ENCODE measurements at regions not wholly inside any gene's neighbourhood (a gene's known extent, or its start where the extent isn't known, plus 50 kb on each side); places are given as distances from the start of the nearest gene placed in this dataset.

DNA sequence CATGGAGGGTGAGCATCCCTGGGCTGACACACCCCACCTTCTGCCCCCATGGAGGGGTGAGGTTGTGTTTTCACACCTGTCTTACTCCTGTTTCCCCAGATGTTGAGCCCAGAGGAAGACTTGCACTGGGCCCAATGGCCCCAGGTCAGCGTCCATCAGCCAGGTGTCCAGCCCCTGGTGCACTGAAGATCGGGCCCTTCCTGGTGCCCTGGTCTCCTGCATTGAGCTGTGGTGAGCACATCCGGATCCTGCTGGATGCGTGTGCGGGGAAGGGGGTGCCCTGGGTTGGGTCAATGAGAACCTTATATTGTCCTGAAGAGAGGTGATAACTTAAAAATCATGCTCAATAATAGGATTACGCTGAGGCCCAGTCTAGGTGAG, 227.3 kb downstream of the SNRPN start:
- peaks cover 87% of the 10 kb centered on the region for H3K9me3 ChIP-seq (replicated peaks; ENCODE audit: control insufficient read depth, low read depth, low read length)
- no peaks in the 10 kb centered on the region for H3K36me3 ChIP-seq (ENCODE audit: control insufficient read depth, insufficient read depth, low read length)
- no peaks in the 10 kb centered on the region for H3K27me3 ChIP-seq (ENCODE audit: control insufficient read depth, insufficient read depth, low read length)
- no peak overlapping the region for H3K4me3 ChIP-seq (ENCODE audit: low read length)
- WGBS (ENCODE audit: insufficient coverage) = 91% methylated on average over 6 of the region's 6 CpGs
- no peak for DNase-seq
- H3K4me1 ChIP-seq (ENCODE audit: control insufficient read depth, insufficient read depth, low read length) = no peaks in the 10 kb centered on the region
- H3K27ac ChIP-seq (ENCODE audit: low read length) = no peak overlapping the region

DNA sequence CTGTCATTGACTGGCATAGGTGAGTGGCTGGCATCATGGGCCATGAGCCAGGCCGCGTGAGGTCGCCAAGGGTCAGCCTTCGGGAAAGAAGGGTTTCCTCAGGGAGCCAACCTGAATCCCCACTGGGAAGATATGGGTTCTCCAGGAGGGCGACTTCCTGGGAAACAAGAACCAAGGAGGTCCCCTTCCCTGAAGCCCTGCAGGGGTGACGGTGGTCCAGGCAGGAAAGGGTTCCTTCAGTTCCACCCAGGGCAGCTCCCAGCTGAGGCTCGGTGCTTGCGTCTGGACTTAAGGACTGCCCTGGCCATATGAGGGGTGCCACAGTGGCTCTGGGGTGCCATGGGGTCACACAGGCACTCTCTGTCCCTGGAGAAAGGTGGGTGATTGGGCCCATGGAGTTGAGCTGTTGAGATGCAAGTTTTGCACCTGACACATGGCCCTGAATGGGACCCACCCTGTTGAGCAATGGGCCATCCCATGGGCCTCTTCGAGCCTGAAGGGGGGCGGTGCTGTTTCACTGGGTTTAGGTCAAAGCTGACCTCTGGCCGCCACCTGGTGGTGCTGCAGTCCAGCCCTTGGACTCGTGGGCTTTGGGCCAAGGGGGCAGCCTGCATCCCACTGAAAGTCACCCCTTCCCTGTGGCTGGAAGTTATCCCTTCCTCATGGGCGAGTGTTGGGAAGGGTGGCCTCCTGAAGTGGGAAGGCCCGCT, 228.1 kb downstream of the SNRPN start:
- H3K27me3 ChIP-seq (ENCODE audit: control insufficient read depth, insufficient read depth, low read length) = no peaks in the 10 kb centered on the region
- no peak overlapping the region for H3K4me3 ChIP-seq (ENCODE audit: low read length)
- no peak overlapping the region for H3K27ac ChIP-seq (ENCODE audit: low read length)
- WGBS (ENCODE audit: insufficient coverage) = 84% methylated on average over 14 of the region's 14 CpGs
- peaks cover 86% of the 10 kb centered on the region for H3K9me3 ChIP-seq (replicated peaks; ENCODE audit: control insufficient read depth, low read depth, low read length)
- no peak for DNase-seq
- no peaks in the 10 kb centered on the region for H3K4me1 ChIP-seq (ENCODE audit: control insufficient read depth, insufficient read depth, low read length)
- H3K36me3 ChIP-seq (ENCODE audit: control insufficient read depth, insufficient read depth, low read length) = no peaks in the 10 kb centered on the region

DNA sequence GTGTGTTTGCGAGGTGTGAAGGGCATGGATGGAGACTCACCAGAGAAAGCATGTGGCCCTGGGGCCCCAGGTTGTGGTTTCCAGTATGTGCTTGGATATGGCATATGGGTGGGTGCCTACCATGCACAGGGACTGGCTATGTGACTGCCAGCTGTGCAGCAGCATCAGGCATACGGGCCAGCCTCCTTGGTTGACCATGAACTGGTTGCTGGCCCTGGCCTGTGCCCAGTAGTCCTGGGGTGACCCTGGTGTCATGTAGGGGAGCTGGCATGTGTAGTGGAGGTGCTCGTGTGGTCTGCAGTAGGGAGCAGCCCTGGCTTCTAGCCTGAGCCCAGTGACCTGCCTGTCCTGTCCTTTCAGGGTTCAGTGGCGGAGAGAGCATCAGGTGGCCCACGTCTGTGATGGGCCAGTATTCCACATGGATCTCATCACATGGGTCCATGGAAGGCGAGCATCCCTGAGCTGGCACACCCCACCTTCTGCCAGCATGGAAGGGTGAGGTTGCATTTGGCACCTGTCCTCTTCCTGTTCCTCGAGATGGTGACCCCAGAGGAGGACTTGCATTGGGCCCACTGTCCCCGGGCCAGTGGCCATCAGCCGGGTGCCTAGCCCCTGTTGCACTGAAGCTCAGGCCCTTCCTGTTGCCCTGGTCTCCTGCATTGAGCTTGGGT, 228.9 kb downstream of the SNRPN start:
- no peaks in the 10 kb centered on the region for H3K4me1 ChIP-seq (ENCODE audit: control insufficient read depth, insufficient read depth, low read length)
- peaks cover 84% of the 10 kb centered on the region for H3K9me3 ChIP-seq (replicated peaks; ENCODE audit: control insufficient read depth, low read depth, low read length)
- 77% methylated on average over 9 of the region's 9 CpGs for WGBS (ENCODE audit: insufficient coverage)
- no peaks in the 10 kb centered on the region for H3K36me3 ChIP-seq (ENCODE audit: control insufficient read depth, insufficient read depth, low read length)
- no peak overlapping the region for H3K4me3 ChIP-seq (ENCODE audit: low read length)
- DNase-seq = no peak
- H3K27me3 ChIP-seq (ENCODE audit: control insufficient read depth, insufficient read depth, low read length) = no peaks in the 10 kb centered on the region
- H3K27ac ChIP-seq (ENCODE audit: low read length) = no peak overlapping the region

DNA sequence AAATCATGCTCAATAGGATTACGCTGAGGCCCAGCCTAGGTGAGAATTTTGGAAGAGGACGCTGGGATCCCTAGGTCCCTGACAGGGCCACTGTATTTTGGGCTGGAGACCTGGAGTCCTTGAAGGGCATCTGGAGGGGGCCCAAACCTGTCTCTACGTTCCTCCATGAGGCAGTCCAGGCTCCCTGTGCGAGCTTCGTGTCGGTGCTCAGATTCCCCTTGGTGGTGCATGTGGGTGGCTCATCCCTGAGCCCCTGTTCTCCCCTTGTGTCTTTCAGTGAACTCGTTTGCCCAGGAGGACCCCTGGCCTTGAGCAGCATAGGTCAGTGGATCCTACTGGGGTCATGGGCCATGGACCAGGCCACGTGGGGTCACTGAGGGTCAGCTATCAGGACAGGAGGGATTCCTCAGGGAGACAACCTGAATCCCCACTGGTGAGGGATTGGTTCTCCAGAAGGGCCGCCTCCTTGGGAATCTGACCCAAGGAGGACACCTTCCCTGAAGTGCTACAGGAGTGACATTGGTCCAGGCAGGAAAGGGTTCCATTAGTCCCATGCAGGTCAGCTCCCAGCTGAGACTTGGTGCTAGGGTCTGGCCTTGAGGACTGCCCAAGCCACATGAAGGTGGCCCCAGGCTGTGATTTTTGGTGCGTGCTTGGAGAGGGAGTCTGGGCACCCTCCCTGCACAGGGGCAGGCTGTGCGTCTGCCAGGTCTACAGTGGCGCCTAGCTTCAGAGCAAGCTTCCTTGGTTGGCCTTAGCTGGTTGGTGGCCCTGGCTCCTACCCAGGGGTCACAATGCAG, 229.8 kb downstream of the SNRPN start:
- no peaks in the 10 kb centered on the region for H3K36me3 ChIP-seq (ENCODE audit: control insufficient read depth, insufficient read depth, low read length)
- H3K9me3 ChIP-seq (replicated peaks; ENCODE audit: control insufficient read depth, low read depth, low read length) = peaks cover 83% of the 10 kb centered on the region
- H3K27me3 ChIP-seq (ENCODE audit: control insufficient read depth, insufficient read depth, low read length) = no peaks in the 10 kb centered on the region
- DNase-seq = no peak
- no peak overlapping the region for H3K4me3 ChIP-seq (ENCODE audit: low read length)
- no peak overlapping the region for H3K27ac ChIP-seq (ENCODE audit: low read length)
- 90% methylated on average over 9 of the region's 12 CpGs for WGBS (ENCODE audit: insufficient coverage)
- no peaks in the 10 kb centered on the region for H3K4me1 ChIP-seq (ENCODE audit: control insufficient read depth, insufficient read depth, low read length)

DNA sequence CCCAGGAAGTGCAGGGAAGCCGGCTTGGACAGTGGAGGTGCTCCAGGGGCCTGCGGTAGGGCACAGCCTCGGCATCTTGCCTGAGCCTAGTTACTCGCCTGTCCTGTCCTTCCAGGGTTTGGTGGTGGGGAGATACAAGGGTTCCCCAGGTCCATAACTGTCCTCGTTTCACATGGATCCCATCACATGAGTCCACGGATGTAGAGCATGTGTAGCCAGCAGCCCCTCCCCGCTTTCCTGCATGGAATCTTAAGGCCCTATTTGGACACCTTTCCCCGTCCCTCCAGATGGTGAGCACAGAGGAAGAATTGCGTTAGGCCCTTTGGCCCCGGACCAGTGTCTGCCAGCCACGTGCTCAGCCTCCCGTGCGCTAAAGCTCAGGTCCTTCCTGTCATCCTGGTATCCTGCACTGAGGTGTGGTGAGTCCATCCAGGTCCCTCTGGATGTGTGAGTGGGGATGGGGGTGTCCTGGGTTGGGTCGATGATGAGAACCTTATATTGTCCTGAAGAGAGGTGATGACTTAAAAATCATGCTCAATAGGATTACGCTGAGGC, 230.4 kb downstream of the SNRPN start:
- Histone ChIP-seq H3K27ac (ENCODE audit: low read length) (no peak overlapping the region), H3K36me3 (ENCODE audit: control insufficient read depth, insufficient read depth, low read length) (no peaks in the 10 kb centered on the region), H3K4me3 (ENCODE audit: low read length) (no peak overlapping the region), H3K9me3 (replicated peaks; ENCODE audit: control insufficient read depth, low read depth, low read length) (peaks cover 82% of the 10 kb centered on the region), H3K4me1 (ENCODE audit: control insufficient read depth, insufficient read depth, low read length) (no peaks in the 10 kb centered on the region), H3K27me3 (ENCODE audit: control insufficient read depth, insufficient read depth, low read length) (no peaks in the 10 kb centered on the region)
- no peak for DNase-seq
- 87% methylated on average over 15 of the region's 15 CpGs for WGBS (ENCODE audit: insufficient coverage)

DNA sequence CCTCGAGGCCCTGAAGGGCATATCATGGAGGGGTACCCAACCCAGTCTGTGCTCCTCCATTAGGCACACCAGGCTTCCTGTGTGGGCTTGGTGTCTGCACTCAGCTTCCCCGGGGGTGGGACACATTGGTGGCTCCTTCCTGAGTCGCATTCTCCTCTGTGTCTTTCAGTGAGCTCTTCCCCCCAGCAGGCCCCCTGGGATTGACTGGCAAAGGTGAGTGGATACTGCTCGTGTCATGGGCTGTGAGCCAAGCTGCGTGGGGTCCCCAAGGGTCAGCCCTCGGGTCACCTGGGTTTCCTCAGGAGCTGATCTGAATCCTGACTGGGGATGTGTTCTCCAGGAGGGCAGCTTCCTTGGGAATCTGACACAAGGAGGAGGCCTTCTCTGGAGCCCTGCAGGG, 231.0 kb downstream of the SNRPN start:
- H3K27me3 ChIP-seq (ENCODE audit: control insufficient read depth, insufficient read depth, low read length) = no peaks in the 10 kb centered on the region
- no peak overlapping the region for H3K4me3 ChIP-seq (ENCODE audit: low read length)
- no peaks in the 10 kb centered on the region for H3K4me1 ChIP-seq (ENCODE audit: control insufficient read depth, insufficient read depth, low read length)
- H3K36me3 ChIP-seq (ENCODE audit: control insufficient read depth, insufficient read depth, low read length) = no peaks in the 10 kb centered on the region
- H3K9me3 ChIP-seq (replicated peaks; ENCODE audit: control insufficient read depth, low read depth, low read length) = peaks cover 84% of the 10 kb centered on the region
- no peak overlapping the region for H3K27ac ChIP-seq (ENCODE audit: low read length)
- no peak for DNase-seq
- 70% methylated on average over 5 of the region's 6 CpGs for WGBS (ENCODE audit: insufficient coverage)

DNA sequence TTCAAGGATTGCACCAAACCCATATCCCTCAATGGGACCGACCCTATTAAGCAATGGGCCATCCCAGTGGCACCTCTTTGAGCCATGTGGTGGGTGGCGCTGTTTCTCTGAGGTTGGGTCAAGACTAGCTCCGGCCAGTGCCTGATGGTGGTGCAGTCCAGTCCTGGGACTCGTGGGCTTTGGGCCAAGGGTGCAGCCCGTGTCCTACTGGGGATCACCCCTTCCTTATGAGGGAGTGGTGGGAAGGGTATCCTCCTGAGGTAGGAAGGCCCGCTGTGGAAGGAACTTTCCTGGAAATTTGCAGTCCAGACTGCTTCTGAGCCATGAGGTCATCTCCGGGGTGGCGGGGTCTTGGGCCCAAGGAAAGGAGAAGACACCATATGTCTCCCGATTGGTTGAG, 231.6 kb downstream of the SNRPN start:
- no peaks in the 10 kb centered on the region for H3K27me3 ChIP-seq (ENCODE audit: control insufficient read depth, insufficient read depth, low read length)
- no peaks in the 10 kb centered on the region for H3K4me1 ChIP-seq (ENCODE audit: control insufficient read depth, insufficient read depth, low read length)
- 94% methylated on average over 7 of the region's 9 CpGs for WGBS (ENCODE audit: insufficient coverage)
- H3K9me3 ChIP-seq (replicated peaks; ENCODE audit: control insufficient read depth, low read depth, low read length) = peaks cover 83% of the 10 kb centered on the region
- H3K36me3 ChIP-seq (ENCODE audit: control insufficient read depth, insufficient read depth, low read length) = no peaks in the 10 kb centered on the region
- H3K27ac ChIP-seq (ENCODE audit: low read length) = no peak overlapping the region
- DNase-seq = no peak
- no peak overlapping the region for H3K4me3 ChIP-seq (ENCODE audit: low read length)

DNA sequence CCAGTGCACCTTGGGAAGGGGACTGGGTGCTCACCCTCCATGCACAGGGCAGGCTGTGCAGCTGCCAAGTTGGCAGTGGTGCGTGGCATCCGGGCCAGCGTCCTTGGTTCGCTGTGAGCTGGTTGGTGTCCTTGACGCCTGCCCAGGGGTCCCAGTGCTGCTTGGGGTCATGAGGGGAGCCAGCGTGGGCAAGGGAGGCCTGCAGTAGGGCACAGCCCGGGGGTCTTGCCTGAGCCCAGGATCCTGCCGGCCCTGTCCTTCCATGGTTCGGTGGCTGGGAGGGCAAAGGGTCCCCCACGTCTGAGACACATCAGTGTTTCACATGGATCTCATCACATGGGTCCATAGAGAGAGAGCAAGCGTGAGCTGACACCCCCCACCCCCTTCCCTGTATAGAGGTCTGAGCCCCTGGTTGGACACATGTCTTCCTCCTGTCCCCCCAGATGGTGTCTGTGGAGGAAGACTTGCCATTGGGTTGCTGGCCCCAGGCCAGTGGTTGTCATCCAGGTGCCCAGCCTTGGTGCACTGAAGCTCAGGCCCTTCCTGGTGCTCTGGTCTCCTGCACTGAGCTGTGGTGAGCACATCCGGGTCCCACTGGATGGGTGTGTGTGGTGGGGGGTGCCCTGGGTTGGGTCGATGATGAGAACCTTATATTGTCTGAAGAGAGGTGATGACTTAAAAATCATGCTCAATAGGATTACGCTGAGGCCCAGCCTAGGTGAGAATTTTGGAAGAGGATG, 232.3 kb downstream of the SNRPN start:
- H3K9me3 ChIP-seq (replicated peaks; ENCODE audit: control insufficient read depth, low read depth, low read length) = peaks cover 83% of the 10 kb centered on the region
- H3K36me3 ChIP-seq (ENCODE audit: control insufficient read depth, insufficient read depth, low read length) = no peaks in the 10 kb centered on the region
- no peaks in the 10 kb centered on the region for H3K27me3 ChIP-seq (ENCODE audit: control insufficient read depth, insufficient read depth, low read length)
- no peak for DNase-seq
- no peak overlapping the region for H3K27ac ChIP-seq (ENCODE audit: low read length)
- H3K4me1 ChIP-seq (ENCODE audit: control insufficient read depth, insufficient read depth, low read length) = no peaks in the 10 kb centered on the region
- no peak overlapping the region for H3K4me3 ChIP-seq (ENCODE audit: low read length)
- 88% methylated on average over 12 of the region's 14 CpGs for WGBS (ENCODE audit: insufficient coverage)

DNA sequence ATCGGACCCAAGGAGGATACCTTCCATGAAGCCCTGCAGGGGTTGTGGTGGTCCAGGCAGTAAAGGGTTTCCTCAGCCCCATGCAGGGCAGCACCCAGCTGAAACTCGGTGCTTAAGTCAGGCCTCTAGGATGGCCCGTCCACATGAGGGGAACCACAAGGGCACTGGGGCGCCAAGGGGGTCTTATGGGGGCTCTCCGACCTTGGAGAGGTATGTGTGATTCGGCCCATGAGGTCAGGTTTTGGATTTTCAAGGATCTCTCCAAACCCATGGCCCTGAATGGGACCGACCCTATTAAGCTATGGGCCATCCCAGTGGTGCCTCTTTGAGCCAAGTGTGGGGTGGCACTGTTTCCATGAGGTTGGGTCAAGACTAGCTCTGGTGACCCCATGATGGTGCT, 233.3 kb downstream of the SNRPN start:
- Histone ChIP-seq H3K27me3 (ENCODE audit: control insufficient read depth, insufficient read depth, low read length) (no peaks in the 10 kb centered on the region), H3K9me3 (replicated peaks; ENCODE audit: control insufficient read depth, low read depth, low read length) (peaks cover 81% of the 10 kb centered on the region), H3K27ac (ENCODE audit: low read length) (no peak overlapping the region), H3K36me3 (ENCODE audit: control insufficient read depth, insufficient read depth, low read length) (no peaks in the 10 kb centered on the region), H3K4me1 (ENCODE audit: control insufficient read depth, insufficient read depth, low read length) (no peaks in the 10 kb centered on the region), H3K4me3 (ENCODE audit: low read length) (no peak overlapping the region)
- 80% methylated on average over 7 of the region's 7 CpGs for WGBS (ENCODE audit: insufficient coverage)
- no peak for DNase-seq
